HuH-7 (cell line): ENCODE measurements at regions not wholly inside any gene's neighbourhood (a gene's known extent, or its start where the extent isn't known, plus 50 kb on each side); places are given as distances from the start of the nearest gene placed in this dataset.
"Not testable (repeated sequence)": the region's sequence is repeated elsewhere in the genome, so short reads cannot be mapped to it uniquely, and the experiment has no call there.

Experiments
- DNase-seq: peaks from one replicate; pipeline ENCODE4 v3.0.0; 2011; ENCODE audit warnings: low spot score

- no peak for DNase-seq
Observed at GRCh38 chr10:52479567-52479966, 165.5 kb downstream of the DKK1 start.

- DNase-seq: no peak
Observed at GRCh38 chr10:52481986-52482555, 168.0 kb downstream of the DKK1 start.

DNA sequence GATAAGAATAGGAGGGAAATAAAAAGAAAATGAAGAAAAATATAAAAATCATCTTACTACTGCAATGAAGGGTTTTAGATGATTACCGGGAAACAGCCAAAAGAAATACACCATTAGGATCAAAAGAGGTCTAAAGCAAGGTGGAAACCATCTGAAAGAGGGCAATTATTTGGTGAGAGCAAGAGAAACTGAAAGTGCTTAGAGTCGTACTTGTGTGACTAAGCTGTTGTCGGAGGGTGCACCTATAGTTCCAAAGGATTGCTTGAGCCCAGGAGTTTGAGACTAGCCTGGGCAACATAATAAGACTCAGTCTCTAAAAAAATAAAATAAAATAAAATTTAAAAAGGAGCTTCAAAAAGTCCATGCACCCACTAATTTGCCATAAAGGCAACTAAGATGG lies 169.5 kb downstream of the DKK1 start:
- DNase-seq: no peak

DNA sequence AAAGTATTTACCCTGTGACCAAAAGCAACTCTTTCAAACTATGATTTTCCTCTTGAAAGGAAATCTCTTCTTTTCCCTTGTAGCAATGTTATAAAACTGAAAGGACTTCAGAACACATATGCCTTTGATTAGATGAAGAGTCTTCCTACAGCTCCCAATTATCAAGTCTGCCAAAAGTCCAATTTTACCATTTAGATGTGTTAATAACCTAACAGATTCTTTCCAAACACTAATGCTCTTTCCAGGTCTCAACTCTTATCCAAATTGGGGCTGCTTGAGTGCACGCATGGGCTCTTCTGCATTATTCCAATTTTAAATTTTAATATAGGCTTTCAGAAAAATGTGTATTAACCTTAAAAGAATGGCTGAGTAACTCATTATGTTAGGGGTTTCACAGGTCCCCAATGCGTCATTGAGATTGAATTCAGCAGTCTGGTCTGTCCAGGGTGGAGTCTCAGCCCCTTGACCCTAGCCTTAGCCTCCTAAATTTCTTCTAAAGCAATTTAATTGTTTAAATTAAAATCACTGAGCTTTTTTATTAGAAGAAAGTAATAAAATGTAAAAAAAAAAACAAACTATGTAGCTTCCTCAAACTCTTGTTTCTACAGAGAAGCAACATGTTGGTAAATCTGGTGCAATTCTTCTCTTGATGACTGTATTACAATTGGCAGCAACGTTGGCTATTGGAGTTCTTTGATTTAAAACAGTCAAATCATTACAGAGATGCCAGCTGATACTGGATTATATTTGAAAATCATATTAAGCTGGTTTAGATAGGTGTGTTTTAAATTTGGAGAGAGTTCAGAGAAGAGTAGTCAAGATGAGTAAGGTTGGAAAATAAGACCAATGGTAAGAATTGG lies 170.4 kb downstream of the DKK1 start:
- no peak for DNase-seq

DNA sequence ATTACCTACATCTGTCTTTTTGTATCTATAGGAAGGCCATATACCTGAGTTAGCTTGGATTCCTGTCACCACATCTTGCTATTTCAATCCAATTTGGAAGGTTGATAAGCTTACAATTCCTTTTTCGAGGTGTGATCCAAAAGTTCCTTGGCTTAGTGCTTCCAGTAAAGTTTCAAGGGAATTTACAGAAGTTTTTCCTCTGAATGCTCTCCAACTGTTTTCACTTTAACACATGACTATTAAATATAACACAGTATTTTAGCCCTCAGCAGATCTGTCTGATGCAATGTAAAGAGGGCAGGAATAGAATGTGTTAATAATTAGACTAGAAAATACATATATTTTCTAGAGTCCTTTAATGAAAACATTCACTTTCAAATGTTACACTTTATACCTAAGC lies 171.4 kb downstream of the DKK1 start:
- no peak for DNase-seq

- DNase-seq: no peak
Observed at GRCh38 chr10:52486840-52487611, 172.9 kb downstream of the DKK1 start.

DNA sequence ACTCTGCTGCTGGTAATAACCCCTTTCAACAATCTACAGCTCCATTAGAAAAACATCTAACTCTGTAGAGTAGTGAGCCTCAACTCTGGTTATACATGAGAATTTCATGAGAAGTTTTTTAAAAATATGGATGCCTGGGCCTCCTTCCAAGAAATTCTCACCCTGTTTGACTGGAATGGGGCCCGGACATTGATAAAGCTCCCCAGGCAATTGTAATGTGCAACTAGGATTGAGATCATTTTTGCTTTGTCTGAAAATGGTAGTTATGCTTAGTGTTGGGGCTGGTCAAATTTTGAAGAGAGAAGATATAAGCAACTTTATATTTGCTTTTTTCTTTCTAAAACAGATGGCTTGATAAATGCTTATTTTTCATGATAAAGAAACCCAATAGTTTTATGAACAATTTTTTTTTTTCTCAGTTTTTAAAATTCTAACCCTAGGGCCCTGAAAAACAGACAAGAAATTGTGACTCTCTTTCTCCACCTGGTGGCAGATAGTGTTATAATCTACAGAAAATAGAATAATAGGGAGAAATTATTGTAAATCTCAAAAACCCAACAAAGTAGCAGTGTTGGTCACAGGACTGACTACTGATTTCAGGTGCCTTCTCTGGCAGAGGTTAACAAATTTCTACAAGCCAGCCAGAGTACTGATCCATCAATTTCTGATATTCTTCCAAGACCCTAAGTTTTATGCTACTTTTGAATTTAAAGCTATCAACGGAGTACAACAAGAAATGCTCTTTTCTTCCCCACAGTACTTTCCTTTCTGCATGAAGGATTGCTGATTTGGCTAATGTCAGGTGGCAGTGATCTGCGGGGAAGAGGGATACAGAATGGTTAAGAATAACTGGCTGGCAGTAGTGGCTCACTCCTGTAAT lies 174.8 kb downstream of the DKK1 start:
- DNase-seq: no peak

DNA sequence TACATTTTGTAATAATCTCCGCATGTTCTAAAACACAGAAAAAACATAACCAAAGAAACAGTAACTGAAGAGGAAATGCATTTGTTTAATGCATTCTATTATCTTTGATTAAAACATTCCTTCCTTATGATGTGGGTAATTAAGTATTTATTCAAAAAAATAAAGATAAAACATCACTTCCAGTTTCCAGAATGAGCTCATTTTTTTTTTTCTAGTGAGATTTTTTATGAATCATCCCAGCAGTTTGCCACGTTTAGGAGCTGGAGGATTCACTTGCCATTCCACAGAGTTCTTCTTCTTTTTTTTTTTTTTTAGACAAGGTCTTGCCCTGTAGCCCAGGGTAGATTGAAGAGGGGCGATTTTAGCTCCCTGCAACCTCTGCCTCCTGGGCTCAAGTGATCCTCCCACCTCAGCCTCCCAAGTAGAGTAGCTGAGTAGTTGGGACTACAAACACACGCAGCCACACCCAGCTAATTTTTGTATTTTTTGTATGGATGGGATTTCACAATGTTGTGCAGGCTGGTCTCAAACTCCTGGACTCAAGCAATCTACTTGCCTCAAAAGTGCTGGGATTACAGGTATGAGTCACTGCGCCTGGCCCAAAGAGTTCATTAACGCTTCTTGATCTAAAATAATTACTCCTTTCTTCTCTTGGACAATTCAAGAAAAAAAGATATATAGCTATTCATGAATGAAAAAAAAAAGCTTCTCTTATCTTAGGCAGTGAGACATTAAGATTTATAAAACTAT lies 177.3 kb downstream of the DKK1 start:
- no peak for DNase-seq

- DNase-seq: no peak
Observed at GRCh38 chr10:52499281-52499680, 185.2 kb downstream of the DKK1 start.

DNA sequence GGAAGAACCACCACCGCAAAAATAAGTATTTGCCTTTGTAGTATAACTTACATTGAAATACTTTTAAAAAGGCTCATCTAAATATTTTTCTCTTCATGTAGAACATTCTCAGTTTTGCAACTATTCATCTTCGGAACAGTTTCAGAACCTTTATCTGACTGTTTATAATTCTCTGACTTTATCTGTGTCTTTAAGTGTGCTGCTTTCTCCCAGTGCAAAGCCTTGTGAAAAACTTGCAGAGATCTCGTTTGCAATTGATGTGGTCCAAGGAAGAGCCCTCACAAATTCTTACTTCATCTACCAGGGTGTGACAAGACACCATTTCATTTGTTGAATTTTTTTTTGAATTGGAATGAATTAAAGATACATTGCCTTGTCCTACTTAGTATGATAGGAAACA lies 186.4 kb downstream of the DKK1 start:
- no peak for DNase-seq

DNA sequence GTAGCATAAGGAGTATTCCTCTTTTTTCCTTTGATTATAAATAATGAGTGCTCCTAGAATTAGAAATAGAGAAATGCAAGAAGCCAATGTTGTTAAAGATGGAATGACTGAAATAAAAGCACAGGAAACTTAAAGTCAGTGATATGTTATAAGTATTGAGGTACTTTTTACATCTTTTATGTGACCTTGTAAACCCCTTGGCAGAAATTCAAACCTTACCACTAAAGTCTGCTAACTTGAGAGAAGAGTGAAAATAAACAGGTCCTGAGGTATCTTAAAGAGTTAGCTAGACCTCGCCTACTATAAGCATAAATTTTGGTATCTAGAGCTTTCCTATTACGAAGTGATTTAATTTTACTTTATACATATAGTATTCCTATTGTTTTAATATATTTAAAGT lies 188.2 kb downstream of the DKK1 start:
- DNase-seq: no peak

GRCh38 chr10:52505341-52505740 lies 191.3 kb downstream of the DKK1 start:
- not testable (repeated sequence) for DNase-seq

- DNase-seq: no peak
Observed at GRCh38 chr10:52514481-52514880, 200.4 kb downstream of the DKK1 start.

- no peak for DNase-seq
Observed at GRCh38 chr10:52517012-52517411, 202.9 kb downstream of the DKK1 start.

DNA sequence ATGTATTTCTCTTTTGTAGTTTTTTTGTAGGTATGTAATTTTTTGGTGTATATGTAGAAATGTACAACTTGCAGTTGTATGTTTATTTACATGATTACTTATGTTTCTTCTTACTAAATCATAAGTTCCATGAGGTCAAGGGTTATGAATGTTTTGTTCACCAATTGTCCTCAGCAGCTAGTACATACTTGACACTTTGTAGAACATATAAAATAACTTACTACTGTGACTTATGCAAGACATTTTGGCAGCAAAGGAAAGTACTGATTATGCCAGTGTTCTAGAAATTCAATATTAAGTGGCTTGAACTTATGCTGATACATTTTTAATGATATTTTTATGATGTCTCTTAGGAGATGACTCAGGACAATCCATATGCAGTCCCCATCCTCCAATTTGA lies 209.6 kb downstream of the DKK1 start:
- no peak for DNase-seq

- no peak for DNase-seq
Observed at GRCh38 chr10:52525761-52526160, 211.7 kb downstream of the DKK1 start.

DNA sequence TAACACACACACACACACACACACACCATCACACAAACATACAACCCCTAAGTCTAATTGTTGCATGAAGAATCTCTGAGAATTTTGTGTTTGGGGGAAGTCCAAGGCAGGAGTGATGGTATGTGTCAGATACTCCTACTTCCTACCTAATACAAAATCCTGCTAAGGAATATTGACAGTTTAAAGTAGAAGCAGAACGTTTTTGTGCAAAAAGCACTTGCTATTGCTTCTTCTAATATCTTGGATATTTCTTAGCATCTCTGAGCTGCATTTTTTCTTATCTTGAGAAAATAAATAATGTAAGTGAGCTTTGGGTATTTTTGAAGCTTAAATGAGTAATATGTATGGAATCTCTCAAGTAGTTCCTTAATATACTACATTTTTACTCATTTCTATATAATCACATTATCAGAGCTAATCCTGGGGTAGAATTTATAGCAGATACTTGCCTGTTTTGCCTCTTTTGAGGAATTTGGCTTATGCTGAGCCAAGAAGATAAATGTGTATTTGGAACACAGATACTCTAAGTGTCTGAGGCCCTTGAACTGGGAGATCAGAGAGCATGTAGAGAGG lies 212.3 kb downstream of the DKK1 start:
- DNase-seq: no peak

GRCh38 chr10:52532650-52533290 lies 218.7 kb downstream of the DKK1 start:
- no peak for DNase-seq

DNA sequence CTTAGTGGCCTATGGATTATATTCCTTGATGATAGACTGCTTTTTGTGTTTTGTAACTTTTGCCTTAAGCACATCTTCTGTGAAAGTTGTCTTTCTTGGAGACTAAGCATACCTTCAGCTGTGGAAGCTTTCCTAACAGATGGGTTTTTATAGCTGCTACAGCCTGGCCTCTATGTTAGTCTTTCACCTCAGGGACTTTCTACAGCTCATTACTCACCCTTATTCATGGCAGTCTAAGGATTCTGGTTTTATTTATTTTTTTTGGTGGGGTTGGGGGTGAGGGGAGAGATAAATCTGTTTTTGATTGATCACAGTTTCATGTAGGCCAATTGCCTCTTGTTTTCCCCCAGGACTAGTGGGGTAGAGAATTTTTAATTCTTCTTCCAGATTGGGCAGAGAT lies 219.9 kb downstream of the DKK1 start:
- DNase-seq: no peak

GRCh38 chr10:52539463-52539862 lies 225.4 kb downstream of the DKK1 start:
- DNase-seq: no peak
